GM19043 (cell line): ENCODE measurements at regions not wholly inside any gene's neighbourhood (a gene's known extent, or its start where the extent isn't known, plus 50 kb on each side); places are given as distances from the start of the nearest gene placed in this dataset.
"Not testable (repeated sequence)": the region's sequence is repeated elsewhere in the genome, so short reads cannot be mapped to it uniquely, and the experiment has no call there.

Experiments
- ATAC-seq: cut with Tn5 transposase; IDR thresholded peaks from one replicate; pipeline ENCODE4 v1.9.1; 2021; ENCODE audit warnings: low read depth; ENCODE audit not compliant: unreplicated experiment

- no peak for ATAC-seq
Observed at GRCh38 chr16:17992416-17992815, 344.1 kb downstream of the NPIPA8 start.

DNA sequence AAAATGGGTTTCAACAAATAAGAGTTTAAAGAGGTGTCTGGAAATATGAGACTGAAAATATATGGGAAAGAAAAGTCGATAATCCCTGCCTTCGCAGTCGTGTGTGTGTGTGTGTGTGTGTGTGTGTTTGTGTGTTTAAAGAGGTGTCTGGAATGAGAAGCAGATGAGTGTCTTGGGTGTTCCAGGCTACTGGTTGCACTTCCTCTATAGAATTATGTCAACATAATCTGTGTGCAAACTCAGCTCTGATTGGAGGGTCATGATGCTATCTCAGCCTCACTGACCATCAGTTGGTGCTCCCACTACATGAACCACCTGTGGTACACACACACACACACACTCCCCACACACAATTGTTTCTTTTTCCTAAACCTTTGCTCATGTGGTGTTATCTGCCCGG, 347.3 kb downstream of the NPIPA8 start:
- no peak for ATAC-seq

DNA sequence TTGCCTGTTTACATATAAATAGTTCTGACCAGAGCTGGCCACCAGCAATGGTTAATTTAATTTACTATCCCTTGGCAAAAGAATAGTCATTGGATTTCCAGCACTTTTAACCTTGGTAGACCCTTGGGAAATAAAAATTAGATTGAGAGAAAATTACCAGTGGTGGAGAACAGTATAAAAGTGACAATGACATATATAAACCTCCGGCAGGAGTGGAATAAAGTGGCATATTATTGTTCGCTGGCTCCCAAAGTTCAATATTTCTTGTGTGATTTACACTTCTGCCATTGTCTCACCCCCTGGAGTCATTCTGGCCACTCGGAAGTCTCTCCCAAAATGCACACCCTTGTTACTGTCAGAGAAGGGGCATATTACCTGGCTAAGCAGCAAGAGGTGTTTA, 347.7 kb downstream of the NPIPA8 start:
- ATAC-seq, result no peak

GRCh38 chr16:17986991-17987390, 349.5 kb downstream of the NPIPA8 start:
- no peak for ATAC-seq

DNA sequence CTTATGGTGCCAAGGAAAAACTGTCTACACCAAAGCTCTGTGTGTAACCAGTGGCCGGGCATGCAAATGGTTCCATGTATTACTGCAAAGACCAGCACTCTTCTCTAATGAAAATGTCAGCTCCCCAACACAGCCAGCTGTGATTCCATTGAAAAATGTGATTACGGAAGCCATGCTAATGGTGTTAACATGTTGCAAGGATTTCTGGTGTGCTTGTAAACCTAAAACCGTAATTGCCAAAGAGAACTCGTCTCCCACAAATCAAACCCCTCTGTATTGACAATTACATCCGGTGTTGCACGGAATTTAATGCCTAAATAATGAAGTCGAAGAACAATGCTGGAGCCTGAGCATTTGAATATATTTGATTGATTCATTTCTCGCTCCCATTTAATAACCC, 351.7 kb downstream of the NPIPA8 start:
- no peak for ATAC-seq

GRCh38 chr16:17983847-17984639, 352.5 kb downstream of the NPIPA8 start:
- ATAC-seq, result no peak

DNA sequence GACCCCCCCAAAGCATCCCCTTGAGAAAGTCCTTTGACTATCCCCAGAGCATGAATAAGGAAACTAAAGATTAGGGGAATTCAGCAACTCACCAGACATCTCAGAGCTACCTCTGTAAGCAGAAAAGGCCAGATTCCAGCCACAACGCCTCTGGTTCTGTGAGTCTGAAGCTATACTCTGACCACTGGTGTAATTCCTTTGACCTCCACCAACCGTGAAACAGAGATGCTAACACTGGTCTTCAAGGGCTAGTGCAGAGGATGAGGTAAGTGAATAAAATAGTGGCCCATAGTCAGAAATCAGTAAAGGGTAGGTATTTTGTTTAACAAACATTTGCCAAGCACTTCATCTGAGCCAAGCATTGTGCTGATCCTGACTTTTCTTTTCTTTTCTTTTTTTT, 353.4 kb downstream of the NPIPA8 start:
- no peak for ATAC-seq

- no peak for ATAC-seq
Observed at GRCh38 chr16:17977260-17977659, 359.3 kb downstream of the NPIPA8 start.

GRCh38 chr16:17972460-17972943, 364.0 kb downstream of the NPIPA8 start:
- ATAC-seq, result no peak

GRCh38 chr16:17970816-17971331, 365.7 kb downstream of the NPIPA8 start:
- no peak for ATAC-seq

GRCh38 chr16:17970157-17970765, 366.3 kb downstream of the NPIPA8 start:
- no peak for ATAC-seq

- no peak for ATAC-seq
Observed at GRCh38 chr16:17965133-17965900, 371.2 kb downstream of the NPIPA8 start.

DNA sequence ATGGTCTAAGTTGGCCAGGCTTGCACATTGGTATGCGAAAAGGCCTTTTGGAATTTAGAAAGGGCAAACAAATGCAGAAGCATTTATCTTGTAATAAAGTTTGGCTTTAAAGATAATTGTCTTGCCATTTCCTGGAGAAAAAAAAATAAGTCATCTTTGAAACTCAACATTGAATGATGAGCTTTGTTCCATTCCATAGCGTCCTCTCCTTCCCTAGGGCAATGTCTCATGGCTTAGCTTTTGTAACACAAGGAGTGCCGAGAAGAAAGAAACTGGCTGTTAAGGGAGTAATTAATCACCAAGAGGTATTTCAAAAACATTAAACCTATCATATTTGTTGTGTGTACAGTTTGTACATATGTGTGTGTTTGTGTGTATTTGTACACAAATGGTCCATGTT, 372.3 kb downstream of the NPIPA8 start:
- no peak for ATAC-seq

- peak; percentile 61 for ATAC-seq
Observed at GRCh38 chr16:17963185-17963836, 373.2 kb downstream of the NPIPA8 start.

DNA sequence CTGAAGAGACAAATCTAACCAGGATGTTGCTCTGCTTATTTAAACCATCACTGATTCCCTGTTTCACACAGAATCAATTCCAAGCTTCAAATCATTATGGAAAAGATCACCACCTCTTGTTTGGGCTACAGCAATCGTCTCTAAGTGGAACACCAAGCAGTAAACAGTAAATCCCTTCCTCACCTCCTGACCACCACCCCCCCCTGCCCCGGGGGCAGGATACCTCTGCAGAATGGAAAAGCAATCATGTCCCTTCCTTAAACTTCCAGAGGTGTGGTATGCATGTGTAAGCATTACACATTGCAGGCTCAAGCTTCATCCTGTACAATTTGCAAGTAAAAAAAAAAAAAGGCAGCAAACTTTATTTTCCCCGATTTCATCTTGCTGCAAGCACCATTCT, 373.8 kb downstream of the NPIPA8 start:
- no peak for ATAC-seq

GRCh38 chr16:17961822-17962221, 374.7 kb downstream of the NPIPA8 start:
- not testable (repeated sequence) for ATAC-seq

GRCh38 chr16:17951378-17951777, 385.2 kb downstream of the NPIPA8 start:
- no peak for ATAC-seq

DNA sequence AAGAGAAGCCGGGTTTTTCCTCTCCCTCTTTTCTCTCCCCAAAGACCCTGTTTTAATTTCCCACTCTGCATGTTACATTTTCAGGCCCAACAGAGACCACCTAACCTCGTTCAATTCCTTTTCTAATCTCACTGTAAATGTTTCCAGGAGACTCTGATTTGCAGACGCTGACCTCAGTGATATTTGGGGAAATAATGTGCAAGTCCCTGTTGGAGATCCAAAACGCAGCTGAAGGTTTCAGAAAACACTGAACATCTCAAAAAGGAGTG, 386.6 kb downstream of the NPIPA8 start:
- ATAC-seq, result no peak

- no peak for ATAC-seq
Observed at GRCh38 chr16:17949141-17949981, 387.2 kb downstream of the NPIPA8 start.

GRCh38 chr16:17947637-17948036, 388.9 kb downstream of the NPIPA8 start:
- ATAC-seq, result no peak
